GM12878 (cell line): ENCODE measurements at regions not wholly inside any gene's neighbourhood (a gene's known extent, or its start where the extent isn't known, plus 50 kb on each side); places are given as distances from the start of the nearest gene placed in this dataset.

Experiments used
- ATAC-seq: fragments of 200-7000 bp; cut with Tn5 transposase; 3 replicates; pipeline ENCODE4 v1.9.1; 2020; ENCODE audit warnings: mild to moderate bottlenecking, moderate library complexity
- BruUV-seq: library from RNA; stranded (reverse); fragments of 400-500 nt; replicated peaks from 2 replicates; lab custom pipeline; 2021; lab: Mats Ljungman, UMichigan
- CTCF ChIA-PET: fragments of 300-600 bp; sonication (Branson Sonifier 250); formaldehyde crosslinking; extraction: SDS; loops from one replicate; lab custom pipeline; 2021; ENCODE audit warnings: inconsistent platforms; lab: Yijun Ruan, JAX
- POLR2A ChIA-PET: fragments of 350-600 bp; formaldehyde crosslinking; extraction: SDS; loops from one replicate; lab custom pipeline; 2021; ENCODE audit warnings: inconsistent platforms; lab: Charles Lee
- RAD21 ChIA-PET: fragments of 300-600 bp; sonication (Branson Sonifier 250); formaldehyde crosslinking; loops from one replicate; lab custom pipeline; 2023; ENCODE audit warnings: antibody characterized with exemption; ENCODE audit not compliant: unreplicated experiment; lab: Charles Lee
- SMC1A ChIA-PET: fragments of 300-600 bp; sonication (Branson Sonifier 250); formaldehyde crosslinking; loops from one replicate; lab custom pipeline; 2023; ENCODE audit not compliant: unreplicated experiment, uncharacterized antibody; lab: Charles Lee
- DNase-seq: peaks from one replicate; pipeline ENCODE4 v3.0.0-alpha.2; 2011; ENCODE audit warnings: low read depth, low spot score
- FAIRE-seq: peaks from 3 replicates; lab custom pipeline; 2011; peaks lifted over from hg19 to GRCh38; lab: Jason Lieb, UNC
- H2AFZ ChIP-seq: 2 replicates; pipeline ENCODE4 v1.6.0; 2011; ENCODE audit warnings: low read depth, low read length, control low read depth; ENCODE audit not compliant: control insufficient read depth
- H3K27ac ChIP-seq: 2 replicates; pipeline ENCODE4 v1.5.1; 2011; ENCODE audit warnings: control low read depth; ENCODE audit not compliant: control insufficient read depth, insufficient read depth
- H3K27me3 ChIP-seq, 2 experiments: replicated peaks in 1 of 2; 2 replicates each; pipeline versions ENCODE4 v1.6.0 to v1.6.1; 2011; ENCODE audit warnings: low read length in 1 of 2; ENCODE audit not compliant: control insufficient read depth in 2 of 2, insufficient read depth in 2 of 2
- H3K36me3 ChIP-seq, 2 experiments: 2 replicates each; pipeline ENCODE4 v1.5.1; 2011; ENCODE audit warnings: low read length in 1 of 2; ENCODE audit not compliant: control insufficient read depth in 2 of 2, insufficient read depth in 2 of 2
- H3K4me1 ChIP-seq: 2 replicates; pipeline ENCODE4 v1.6.1; 2011; ENCODE audit warnings: mild to moderate bottlenecking, low read length, moderate library complexity, mixed read lengths; ENCODE audit not compliant: control insufficient read depth, insufficient read depth
- H3K4me2 ChIP-seq: 2 replicates; pipeline ENCODE4 v1.6.0; 2011; ENCODE audit warnings: control low read depth; ENCODE audit not compliant: control insufficient read depth, insufficient read depth
- H3K4me3 ChIP-seq: fragments of 200-600 bp; sonication (generic); 2 replicates; pipeline ENCODE4 v1.5.1; 2016
- H3K79me2 ChIP-seq: 2 replicates; pipeline ENCODE4 v1.6.0; 2011; ENCODE audit warnings: low read length; ENCODE audit not compliant: control insufficient read depth, insufficient read depth
- H3K9ac ChIP-seq: 2 replicates; pipeline ENCODE4 v1.8.0; 2011; ENCODE audit warnings: low read length, control low read depth, mixed read lengths; ENCODE audit not compliant: control insufficient read depth, insufficient read depth
- H3K9me3 ChIP-seq: replicated peaks from 3 replicates; pipeline ENCODE4 v1.5.1; 2011; ENCODE audit warnings: mild to moderate bottlenecking, low read length; ENCODE audit not compliant: control insufficient read depth, insufficient read depth
- H4K20me1 ChIP-seq: 2 replicates; pipeline ENCODE4 v1.6.0; 2011; ENCODE audit not compliant: control insufficient read depth, insufficient read depth
- ESRRA ChIP-seq: IDR thresholded peaks from 2 replicates; pipeline ENCODE4 v1.6.1; 2012; ENCODE audit warnings: mild to moderate bottlenecking, low read length, improper control_type of control experiment
- REST ChIP-seq: IDR thresholded peaks from 2 replicates; pipeline ENCODE4 v1.6.1; 2012; ENCODE audit warnings: mild to moderate bottlenecking, low read depth, low read length
- WGBS: methylation state at CpG from one replicate; pipeline ENCODE4 v1.1.6; 2016; ENCODE audit warnings: low lambda C conversion rate; ENCODE audit not compliant: insufficient replicate concordance, insufficient coverage; ENCODE audit errors: missing lambda C conversion rate; 5-methylcytosine and 5-hydroxymethylcytosine counted together
- in situ Hi-C: fragments of 300-500 bp; cut with MboI; formaldehyde crosslinking; loops from 9 replicates; pipeline ENCODE4 v1.14.3; 2018; ENCODE audit warnings: mixed read lengths
- intact Hi-C: fragments of 100-400 bp; cut with micrococcal nuclease; formaldehyde crosslinking; loops from one replicate; pipeline ENCODE4 v1.14.2; 2022; ENCODE audit not compliant: unreplicated experiment

DNA sequence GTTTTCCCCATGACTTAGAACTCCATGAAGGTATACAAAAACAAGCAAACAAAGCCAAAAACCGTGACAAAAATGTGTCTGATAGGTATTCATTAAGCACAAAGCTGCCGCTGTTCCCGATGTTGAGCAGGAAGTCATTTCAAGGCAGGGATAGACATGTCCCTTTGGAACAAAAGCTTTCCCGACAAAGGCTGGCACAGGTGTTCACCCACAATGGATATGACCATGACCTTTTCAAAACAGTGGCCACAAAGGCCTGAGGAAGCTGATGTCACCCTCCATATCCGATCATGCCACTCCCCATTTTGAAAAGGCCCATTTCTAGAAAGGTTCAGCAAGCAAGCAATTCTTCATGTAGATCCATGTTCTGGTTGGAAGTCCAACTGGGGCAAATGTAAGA, 279.1 kb downstream of the BTG1 start (continued):
- no peak for TF ChIP-seq REST

GRCh38 chr12:91863702-91864101, 281.9 kb downstream of the BTG1 start:
- FAIRE-seq (no peak), ATAC-seq (no peak), DNase-seq (no peak)
- H3K27ac ChIP-seq: no peak overlapping the region
- H3K9me3 ChIP-seq: no peaks in the 10 kb centered on the region
- no peak overlapping the region for H3K9ac ChIP-seq
- WGBS: 29% methylated on average over 3 of the region's 3 CpGs
- H3K4me3 ChIP-seq: no peak overlapping the region
- ChIA-PET POLR2A (no interaction called here), CTCF (interaction anchor here (0.8 to 1.8 kb wide), 2 partner anchors 13 to 14 kb away, joined by 3 to 5 read pairs; no protein-coding TSS in a partner anchor)
- BruUV-seq: no TSS peak
- intact Hi-C loops: no loop called here
- no peaks in the 10 kb centered on the region for H3K36me3 ChIP-seq
- H3K27me3 ChIP-seq: no peaks in the 10 kb centered on the region
- H4K20me1 ChIP-seq: no peaks in the 10 kb centered on the region; the same call in 1 of the 2 replicates
- no peak for TF ChIP-seq ESRRA
- TF ChIP-seq, all 136 proteins: peak for 0
- Histone ChIP-seq H3K4me2 (no peak overlapping the region), H3K79me2 (no peaks in the 10 kb centered on the region), H2AFZ (no peak overlapping the region), H3K4me1 (no peaks in the 10 kb centered on the region)
- SMC1A ChIA-PET: interaction anchor here (1.4 kb wide), 1 partner anchor 11 kb away, joined by 7 read pairs; no protein-coding TSS in a partner anchor
- RAD21 ChIA-PET: no interaction called here
- in situ Hi-C loops: no loop called here
